DOHH2 (cell line): ENCODE measurements at regions not wholly inside any gene's neighbourhood (a gene's known extent, or its start where the extent isn't known, plus 50 kb on each side); places are given as distances from the start of the nearest gene placed in this dataset.

Source experiments
- H3F3A ChIP-seq: fragments of 200-600 bp; sonication (generic), shearing (Covaris generic); 2 replicates; pipeline ENCODE4 v1.6.0; 2016; ENCODE audit warnings: antibody characterized with exemption, mild to moderate bottlenecking; ENCODE audit not compliant: control insufficient read depth, insufficient read depth
- H3K27ac ChIP-seq: fragments of 200-600 bp; sonication (generic); 2 replicates; pipeline ENCODE4 v1.5.1; 2014; ENCODE audit warnings: low read depth, mild to moderate bottlenecking, low read length, moderate library complexity
- H3K27me3 ChIP-seq: fragments of 200-600 bp; sonication (generic); 2 replicates; pipeline ENCODE4 v1.6.1; 2014; ENCODE audit warnings: mild to moderate bottlenecking, low read length, mixed read lengths; ENCODE audit not compliant: control insufficient read depth
- H3K36me3 ChIP-seq: fragments of 200-600 bp; sonication (generic); 2 replicates; pipeline ENCODE4 v1.6.1; 2014; ENCODE audit warnings: mild to moderate bottlenecking, low read length, moderate library complexity, mixed read lengths; ENCODE audit not compliant: control insufficient read depth
- H3K4me1 ChIP-seq: fragments of 200-600 bp; sonication (generic); 2 replicates; pipeline ENCODE4 v1.6.1; 2014; ENCODE audit warnings: mild to moderate bottlenecking, low read length, mixed read lengths; ENCODE audit not compliant: control insufficient read depth
- H3K4me2 ChIP-seq: fragments of 200-600 bp; sonication (generic); 2 replicates; pipeline ENCODE4 v1.6.0; 2014; ENCODE audit warnings: mild to moderate bottlenecking, low read length, moderate library complexity
- H3K4me3 ChIP-seq: fragments of 200-600 bp; sonication (generic); 2 replicates; pipeline ENCODE4 v1.5.1; 2014; ENCODE audit warnings: mild to moderate bottlenecking, low read length, mixed read lengths
- H3K79me2 ChIP-seq: fragments of 200-600 bp; sonication (generic); 2 replicates; pipeline ENCODE4 v1.6.1; 2014; ENCODE audit warnings: mild to moderate bottlenecking, low read length, mixed read lengths; ENCODE audit not compliant: control insufficient read depth
- H3K9me2 ChIP-seq: fragments of 200-600 bp; sonication (generic); replicated peaks from 2 replicates; pipeline ENCODE4 v1.6.1; 2014; ENCODE audit warnings: mild to moderate bottlenecking, low read length, mixed read lengths; ENCODE audit not compliant: control insufficient read depth
- H3K9me3 ChIP-seq: fragments of 200-600 bp; sonication (generic); 2 replicates; pipeline ENCODE4 v1.6.1; 2014; ENCODE audit warnings: antibody characterized with exemption, low read length, mixed read lengths; ENCODE audit not compliant: control insufficient read depth, insufficient read depth
- H4K20me1 ChIP-seq: fragments of 200-600 bp; sonication (generic); 2 replicates; pipeline ENCODE4 v1.6.0; 2014; ENCODE audit warnings: low read depth, mild to moderate bottlenecking, antibody characterized with exemption, low read length, moderate library complexity; ENCODE audit not compliant: control insufficient read depth, insufficient read depth
- CTCF ChIP-seq: fragments of 200-600 bp; sonication (generic); IDR thresholded peaks from one replicate; pipeline ENCODE4 v1.5.1; 2014; ENCODE audit warnings: antibody characterized with exemption, mild to moderate bottlenecking, low read depth, low read length; ENCODE audit not compliant: poor library complexity, severe bottlenecking
- EZH2phosphoT487 ChIP-seq: fragments of 200-600 bp; sonication (generic); IDR thresholded peaks from 2 replicates; pipeline ENCODE4 v1.6.1; 2017; ENCODE audit warnings: borderline replicate concordance, mild to moderate bottlenecking, antibody characterized with exemption, low read length, moderate library complexity, mixed read lengths

GRCh38 chr6:155738602-155739105 lies 283.0 kb upstream of the NOX3 start:
- no peaks in the 10 kb centered on the region for H3K27me3 ChIP-seq

GRCh38 chr6:155717374-155717773 lies 261.7 kb upstream of the NOX3 start:
- TF ChIP-seq EZH2phosphoT487: no peak
- no peaks in the 10 kb centered on the region for H3K36me3 ChIP-seq
- H3K27me3 ChIP-seq: no peaks in the 10 kb centered on the region
- no peaks in the 10 kb centered on the region for H3K9me3 ChIP-seq
- H3K79me2 ChIP-seq: no peaks in the 10 kb centered on the region
- no peak overlapping the region for H3K4me2 ChIP-seq
- no peaks in the 10 kb centered on the region for H3K9me2 ChIP-seq
- no peak overlapping the region for H3K27ac ChIP-seq
- no peaks in the 10 kb centered on the region for H3K4me1 ChIP-seq
- H4K20me1 ChIP-seq: no peaks in the 10 kb centered on the region
- H3F3A ChIP-seq: no peaks in the 10 kb centered on the region
- no peak overlapping the region for H3K4me3 ChIP-seq

More at GRCh38 chr6:155738602-155739105, 283.0 kb upstream of the NOX3 start:
- Histone ChIP-seq H3K36me3 (no peaks in the 10 kb centered on the region), H3K4me1 (no peaks in the 10 kb centered on the region), H3K27ac (no peak overlapping the region), H3F3A (no peaks in the 10 kb centered on the region), H3K9me2 (no peaks in the 10 kb centered on the region), H3K4me2 (no peak overlapping the region), H3K4me3 (no peak overlapping the region), H3K79me2 (no peaks in the 10 kb centered on the region), H3K9me3 (no peaks in the 10 kb centered on the region), H4K20me1 (no peaks in the 10 kb centered on the region)
- TF ChIP-seq CTCF: no peak
- no peak for TF ChIP-seq EZH2phosphoT487

- Histone ChIP-seq H3K27ac (no peak overlapping the region), H3K9me2 (no peaks in the 10 kb centered on the region), H3K36me3 (no peaks in the 10 kb centered on the region), H4K20me1 (no peaks in the 10 kb centered on the region), H3K4me2 (no peak overlapping the region), H3K27me3 (no peaks in the 10 kb centered on the region), H3K79me2 (no peaks in the 10 kb centered on the region), H3K4me1 (no peaks in the 10 kb centered on the region), H3F3A (no peaks in the 10 kb centered on the region), H3K4me3 (no peak overlapping the region), H3K9me3 (no peaks in the 10 kb centered on the region)
- no peak for TF ChIP-seq EZH2phosphoT487
- TF ChIP-seq CTCF: no peak
Measured at GRCh38 chr6:155710704-155711103, 255.1 kb upstream of the NOX3 start.

- no peaks in the 10 kb centered on the region for H3K9me3 ChIP-seq
- no peaks in the 10 kb centered on the region for H3K9me2 ChIP-seq
- H3K79me2 ChIP-seq: no peaks in the 10 kb centered on the region
- H3K36me3 ChIP-seq: no peaks in the 10 kb centered on the region
- no peaks in the 10 kb centered on the region for H3K4me1 ChIP-seq
- no peak overlapping the region for H3K4me2 ChIP-seq
- H4K20me1 ChIP-seq: no peaks in the 10 kb centered on the region
- H3F3A ChIP-seq: no peaks in the 10 kb centered on the region
- H3K27ac ChIP-seq: no peak overlapping the region
- H3K4me3 ChIP-seq: no peak overlapping the region
- TF ChIP-seq CTCF: no peak
- no peak for TF ChIP-seq EZH2phosphoT487
- H3K27me3 ChIP-seq: no peaks in the 10 kb centered on the region
Measured at GRCh38 chr6:155709262-155709661, 253.6 kb upstream of the NOX3 start.
